H1 (cell line): ENCODE measurements at regions not wholly inside any gene's neighbourhood (a gene's known extent, or its start where the extent isn't known, plus 50 kb on each side); places are given as distances from the start of the nearest gene placed in this dataset.

Source experiments
- CTCF ChIA-PET: fragments of 300-600 bp; sonication (Branson Sonifier 250); formaldehyde crosslinking; loops from one replicate; lab custom pipeline; 2021; ENCODE audit not compliant: partially characterized antibody; lab: Charles Lee
- POLR2A ChIA-PET: fragments of 300-600 bp; sonication (Branson Sonifier 250); formaldehyde crosslinking; loops from one replicate; lab custom pipeline; 2021; ENCODE audit warnings: inconsistent platforms; ENCODE audit not compliant: partially characterized antibody; lab: Charles Lee
- DNase-seq, 2 experiments: peaks; one replicate each; pipeline versions ENCODE4 v3.0.0 to v3.0.0-alpha.2; 2010 to 2022; ENCODE audit warnings: low spot score in 2 of 2, low read depth in 1 of 2, mixed read lengths in 1 of 2
- FAIRE-seq: peaks from 2 replicates; lab custom pipeline; 2011; peaks lifted over from hg19 to GRCh38; lab: Jason Lieb, UNC
- H2AFZ ChIP-seq: 2 replicates; pipeline ENCODE4 v1.8.1; 2012; ENCODE audit warnings: low read length, inconsistent platforms
- H2AK5ac ChIP-seq: 2 replicates; pipeline ENCODE4 v1.6.1; 2013; ENCODE audit warnings: low read depth, low read length
- H2BK120ac ChIP-seq: replicated peaks from 2 replicates; pipeline ENCODE3; 2013; ENCODE audit warnings: low read depth, low read length, inconsistent platforms
- H2BK12ac ChIP-seq: 2 replicates; pipeline ENCODE4 v1.6.1; 2013; ENCODE audit warnings: low read depth, low read length
- H2BK15ac ChIP-seq: 2 replicates; pipeline ENCODE4 v1.6.1; 2013; ENCODE audit warnings: low read length
- H2BK20ac ChIP-seq: 2 replicates; pipeline ENCODE4 v1.6.1; 2013; ENCODE audit warnings: low read length
- H2BK5ac ChIP-seq: 2 replicates; pipeline ENCODE4 v1.6.1; 2013; ENCODE audit warnings: low read depth, low read length
- H3K14ac ChIP-seq: 2 replicates; pipeline ENCODE4 v1.6.1; 2013; ENCODE audit warnings: inconsistent platforms; ENCODE audit not compliant: insufficient read length
- H3K18ac ChIP-seq: 2 replicates; pipeline ENCODE4 v1.6.1; 2013; ENCODE audit warnings: low read length; ENCODE audit errors: extremely low read depth
- H3K23ac ChIP-seq: 2 replicates; pipeline ENCODE4 v1.6.1; 2013; ENCODE audit warnings: inconsistent platforms; ENCODE audit not compliant: insufficient read length
- H3K23me2 ChIP-seq: 2 replicates; pipeline ENCODE4 v1.6.1; 2013; ENCODE audit warnings: low read depth, low read length
- H3K27ac ChIP-seq: 2 replicates; pipeline ENCODE4 v1.6.1; 2011; ENCODE audit warnings: low read depth, low read length, inconsistent platforms
- H3K27me3 ChIP-seq, 4 experiments: replicated peaks in 1 of 4; 1 replicate in 1 of 4; 2 replicates in 3 of 4; pipeline versions ENCODE4 v1.6.1 to v1.8.1; 2011 to 2013; ENCODE audit warnings: low read length in 3 of 4, mild to moderate bottlenecking in 3 of 4, inconsistent platforms in 2 of 4, mixed read lengths in 2 of 4, moderate library complexity in 1 of 4; ENCODE audit not compliant: control insufficient read depth in 3 of 4, insufficient read depth in 3 of 4; ENCODE audit errors: extremely low read depth in 1 of 4
- H3K36me3 ChIP-seq, 4 experiments: 2 replicates each; pipeline versions ENCODE4 v1.6.1 to v1.8.1; 2011 to 2013; ENCODE audit warnings: mild to moderate bottlenecking in 4 of 4, low read length in 3 of 4, moderate library complexity in 2 of 4, control low read depth in 1 of 4, inconsistent platforms in 1 of 4; ENCODE audit not compliant: insufficient read depth in 4 of 4, control insufficient read depth in 2 of 4
- H3K4ac ChIP-seq: replicated peaks from 2 replicates; pipeline ENCODE3; 2013; ENCODE audit warnings: low read length, low read depth, mixed read lengths, inconsistent platforms; ENCODE audit not compliant: insufficient read length
- H3K4me1 ChIP-seq, 4 experiments: replicated peaks in 1 of 4; 1 replicate in 1 of 4; 2 replicates in 3 of 4; pipeline versions ENCODE4 v1.6.1 to v1.8.1; 2011 to 2013; ENCODE audit warnings: low read length in 3 of 4, inconsistent platforms in 2 of 4, mixed read lengths in 1 of 4; ENCODE audit not compliant: insufficient read depth in 4 of 4, control insufficient read depth in 3 of 4
- H3K4me2 ChIP-seq, 2 experiments: 2 replicates each; pipeline versions ENCODE4 v1.6.1 to v1.8.1; 2011 to 2013; ENCODE audit warnings: low read depth in 2 of 2, low read length in 2 of 2, control low read depth in 1 of 2, inconsistent platforms in 1 of 2, mild to moderate bottlenecking in 1 of 2; ENCODE audit not compliant: insufficient read depth in 1 of 2
- H3K4me3 ChIP-seq, 4 experiments: fragments of 200-600, 300-600 bp in 1 of 4; sonication (generic), shearing (Covaris generic), sonication (Bioruptor Twin) in 1 of 4; 2 replicates each; pipeline versions ENCODE4 v1.5.1 to v1.8.1; 2011 to 2016; ENCODE audit warnings: low read length in 4 of 4, low read depth in 3 of 4, control low read depth in 2 of 4, inconsistent platforms in 2 of 4, mild to moderate bottlenecking in 2 of 4, mixed read lengths in 1 of 4, moderate library complexity in 1 of 4; ENCODE audit not compliant: insufficient read depth in 2 of 4; ENCODE audit errors: extremely low read depth in 1 of 4
- H3K56ac ChIP-seq: replicated peaks from 2 replicates; pipeline ENCODE3; 2013; ENCODE audit warnings: low read depth, mild to moderate bottlenecking, mixed read lengths, low read length, inconsistent platforms; ENCODE audit not compliant: insufficient read length
- H3K79me1 ChIP-seq: 2 replicates; pipeline ENCODE4 v1.6.1; 2013; ENCODE audit warnings: low read depth, low read length, control low read depth
- H3K79me2 ChIP-seq, 2 experiments: 2 replicates each; pipeline versions ENCODE4 v1.6.1 to v1.8.1; 2012 to 2013; ENCODE audit warnings: low read length in 2 of 2, mild to moderate bottlenecking in 2 of 2, inconsistent platforms in 1 of 2; ENCODE audit not compliant: insufficient read depth in 2 of 2, control insufficient read depth in 1 of 2
- H3K9ac ChIP-seq, 4 experiments: replicated peaks in 1 of 4; 1 replicate in 1 of 4; 2 replicates in 3 of 4; pipeline versions ENCODE4 v1.6.1 to v1.8.1; 2011 to 2013; ENCODE audit warnings: low read depth in 3 of 4, low read length in 3 of 4, control low read depth in 2 of 4, mild to moderate bottlenecking in 2 of 4, moderate library complexity in 2 of 4, inconsistent platforms in 1 of 4; ENCODE audit errors: extremely low read depth in 1 of 4
- H3K9me3 ChIP-seq, 2 experiments: 2 replicates each; pipeline versions ENCODE4 v1.6.1 to v1.8.1; 2012 to 2013; ENCODE audit warnings: mild to moderate bottlenecking in 2 of 2, moderate library complexity in 2 of 2, control low read depth in 1 of 2, inconsistent platforms in 1 of 2, low read depth in 1 of 2, low read length in 1 of 2, mixed read lengths in 1 of 2; ENCODE audit not compliant: insufficient read depth in 2 of 2
- H4K20me1 ChIP-seq, 2 experiments: replicated peaks in 1 of 2; 2 replicates each; pipeline versions ENCODE3 to v1.8.1; 2011 to 2013; ENCODE audit warnings: inconsistent platforms in 2 of 2, low read length in 2 of 2, mild to moderate bottlenecking in 1 of 2; ENCODE audit not compliant: insufficient read depth in 2 of 2, control insufficient read depth in 1 of 2
- H4K5ac ChIP-seq: 2 replicates; pipeline ENCODE4 v1.6.1; 2013; ENCODE audit warnings: low read length, low read depth, mixed read lengths, inconsistent platforms; ENCODE audit not compliant: insufficient read length
- H4K8ac ChIP-seq: 2 replicates; pipeline ENCODE4 v1.8.0; 2013; ENCODE audit warnings: mild to moderate bottlenecking, moderate library complexity, low read length, inconsistent platforms; ENCODE audit not compliant: insufficient read depth; ENCODE audit errors: extremely low read depth
- H4K91ac ChIP-seq: replicated peaks from 2 replicates; pipeline ENCODE3; 2013; ENCODE audit warnings: low read length, mixed read lengths, inconsistent platforms; ENCODE audit not compliant: insufficient read length
- EP300 ChIP-seq, 2 experiments: IDR thresholded peaks; 1 replicate in 1 of 2; 2 replicates in 1 of 2; pipeline ENCODE4 v1.6.1; 2011 to 2012; ENCODE audit warnings: low read depth in 2 of 2, low read length in 2 of 2, mild to moderate bottlenecking in 2 of 2, borderline replicate concordance in 1 of 2, inconsistent platforms in 1 of 2, moderate library complexity in 1 of 2
- KDM4A ChIP-seq: IDR thresholded peaks from one replicate; pipeline ENCODE4 v1.7.1; 2012; ENCODE audit warnings: low read depth, mild to moderate bottlenecking, moderate library complexity, low read length, inconsistent platforms; ENCODE audit not compliant: severe bottlenecking
- TEAD4 ChIP-seq: IDR thresholded peaks from 2 replicates; pipeline ENCODE4 v1.6.1; 2012; ENCODE audit warnings: low read depth, low read length, inconsistent platforms, mixed read lengths
- ZNF274 ChIP-seq: IDR thresholded peaks from 2 replicates; pipeline ENCODE4 v1.7.0; 2012; ENCODE audit warnings: low read length, borderline replicate concordance; ENCODE audit errors: extremely low read depth
- WGBS, 2 experiments: shearing (Covaris generic) in 1 of 2; methylation state at CpG; one replicate each; pipeline versions ENCODE4 v1.1.6 to v1.1.7; 2013 to 2015; ENCODE audit warnings: low lambda C conversion rate in 2 of 2, mixed read lengths in 2 of 2, inconsistent platforms in 1 of 2, low coverage in 1 of 2, missing lambda C conversion rate in 1 of 2; ENCODE audit not compliant: insufficient replicate concordance in 2 of 2, insufficient coverage in 1 of 2, insufficient read length in 1 of 2; ENCODE audit errors: extremely low coverage in 1 of 2, missing lambda C conversion rate in 1 of 2; 5-methylcytosine and 5-hydroxymethylcytosine counted together

DNA sequence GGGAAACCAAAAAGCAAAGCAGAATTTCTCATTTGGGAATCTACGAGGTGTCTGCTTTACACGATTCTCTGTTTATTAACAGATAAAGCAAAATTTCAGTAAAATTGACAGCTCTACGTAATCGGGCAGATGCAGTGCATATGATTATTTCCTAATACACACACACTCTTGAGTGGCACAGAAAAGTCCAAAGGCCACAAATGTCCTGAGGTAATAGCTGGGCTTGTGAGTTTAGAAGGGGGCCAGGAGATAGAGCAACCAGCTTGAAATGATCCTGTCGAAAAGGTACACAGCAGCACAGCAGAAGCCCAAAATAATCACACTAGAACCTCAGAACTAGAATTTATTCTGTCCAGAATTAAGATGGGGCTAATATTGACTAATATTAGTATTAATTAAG, 236.0 kb downstream of the FAT4 start:
- Histone ChIP-seq H3K14ac (no peak overlapping the region), H4K5ac (no peak overlapping the region), H3K9ac (no peak overlapping the region), H2BK5ac (no peak overlapping the region), H3K56ac (no peak overlapping the region), H3K79me1 (no peaks in the 10 kb centered on the region), H3K4me2 (no peak overlapping the region), H3K36me3 (no peaks in the 10 kb centered on the region), H2BK20ac (no peak overlapping the region), H2AFZ (no peak overlapping the region), H3K79me2 (no peaks in the 10 kb centered on the region)
- TF ChIP-seq ZNF274 (no peak), TEAD4 (no peak), KDM4A (no peak), EP300 (IDR thresholded peaks at IDR 0.05; ENCODE audit: borderline replicate concordance in 1 of 2, low read depth in 2 of 2, low read length in 2 of 2) (no peak)
- TF ChIP-seq, all 59 proteins: peak for 0
- no peak for DNase-seq
- Histone ChIP-seq H3K27ac (no peak overlapping the region), H2BK12ac (no peak overlapping the region), H2AK5ac (no peak overlapping the region), H3K4me1 (no peaks in the 10 kb centered on the region), H4K8ac (no peak overlapping the region), H3K4me3 (no peak overlapping the region), H3K9me3 (no peaks in the 10 kb centered on the region), H3K23ac (no peak overlapping the region), H2BK120ac (no peak overlapping the region), H4K91ac (no peak overlapping the region), H3K4ac (no peak overlapping the region), H3K18ac (no peak overlapping the region), H3K27me3 (no peaks in the 10 kb centered on the region), H4K20me1 (no peaks in the 10 kb centered on the region), H3K23me2 (no peaks in the 10 kb centered on the region), H2BK15ac (no peak overlapping the region)
- ChIA-PET CTCF (no interaction called here), POLR2A (interaction anchor here (0.7 kb wide), 1 partner anchor 10 kb away, joined by 4 read pairs; no protein-coding TSS in a partner anchor)
- FAIRE-seq: no peak
- 76% methylated on average over 5 of the region's 5 CpGs; no CpG with 5 or more reads in 1 of the 2 experiments for whole genome bisulfite sequencing, 2 experiments
